ENCODE measurements at regions not wholly inside any gene's neighbourhood (a gene's known extent, or its start where the extent isn't known, plus 50 kb on each side); places are given as distances from the start of the nearest gene placed in this dataset.

GRCh38 chr1:209383907-209384709 is 199.4 kb upstream of the CAMK1G start:
- H3K4me3 ChIP-seq (ENCODE audit: low read depth, low read length), result no peak overlapping the region
- no peak for DNase-seq (ENCODE audit: low read depth)
- H3K27me3 ChIP-seq (ENCODE audit: control insufficient read depth, insufficient read depth, low read length), result no peaks in the 10 kb centered on the region
- H3K36me3 ChIP-seq (ENCODE audit: control insufficient read depth, insufficient read depth, low read length), result no peaks in the 10 kb centered on the region
- TF ChIP-seq CTCF (IDR thresholded peaks at IDR 0.05; ENCODE audit: insufficient read depth, low read length, poor library complexity, severe bottlenecking), result no peak

- DNase-seq (ENCODE audit: low read depth), result no peak
- TF ChIP-seq CTCF (IDR thresholded peaks at IDR 0.05; ENCODE audit: insufficient read depth, low read length, poor library complexity, severe bottlenecking), result no peak
- Histone ChIP-seq H3K36me3 (ENCODE audit: control insufficient read depth, insufficient read depth, low read length) (no peaks in the 10 kb centered on the region), H3K4me3 (ENCODE audit: low read depth, low read length) (no peak overlapping the region), H3K27me3 (ENCODE audit: control insufficient read depth, insufficient read depth, low read length) (no peaks in the 10 kb centered on the region)
Measured at GRCh38 chr1:209384710-209385550, 198.6 kb upstream of the CAMK1G start.

- no peak for DNase-seq (ENCODE audit: low read depth)
- no peak for TF ChIP-seq CTCF (IDR thresholded peaks at IDR 0.05; ENCODE audit: insufficient read depth, low read length, poor library complexity, severe bottlenecking)
- Histone ChIP-seq H3K4me3 (ENCODE audit: low read depth, low read length) (no peak overlapping the region), H3K36me3 (ENCODE audit: control insufficient read depth, insufficient read depth, low read length) (no peaks in the 10 kb centered on the region), H3K27me3 (ENCODE audit: control insufficient read depth, insufficient read depth, low read length) (no peaks in the 10 kb centered on the region)
Measured at GRCh38 chr1:209386156-209386555, 197.4 kb upstream of the CAMK1G start.

GRCh38 chr1:209387271-209387968 is 196.1 kb upstream of the CAMK1G start:
- no peaks in the 10 kb centered on the region for H3K36me3 ChIP-seq (ENCODE audit: control insufficient read depth, insufficient read depth, low read length)
- H3K4me3 ChIP-seq (ENCODE audit: low read depth, low read length), result no peak overlapping the region
- DNase-seq (ENCODE audit: low read depth), result no peak
- H3K27me3 ChIP-seq (ENCODE audit: control insufficient read depth, insufficient read depth, low read length), result no peaks in the 10 kb centered on the region
- no peak for TF ChIP-seq CTCF (IDR thresholded peaks at IDR 0.05; ENCODE audit: insufficient read depth, low read length, poor library complexity, severe bottlenecking)

GRCh38 chr1:209387969-209388329 is 195.6 kb upstream of the CAMK1G start:
- no peak for TF ChIP-seq CTCF (IDR thresholded peaks at IDR 0.05; ENCODE audit: insufficient read depth, low read length, poor library complexity, severe bottlenecking)
- DNase-seq (ENCODE audit: low read depth), result no peak

More at GRCh38 chr1:209387969-209388329, 195.6 kb upstream of the CAMK1G start:
- Histone ChIP-seq H3K36me3 (ENCODE audit: control insufficient read depth, insufficient read depth, low read length) (no peaks in the 10 kb centered on the region), H3K27me3 (ENCODE audit: control insufficient read depth, insufficient read depth, low read length) (no peaks in the 10 kb centered on the region), H3K4me3 (ENCODE audit: low read depth, low read length) (no peak overlapping the region)
